K562 (cell line): ENCODE measurements at regions not wholly inside any gene's neighbourhood (a gene's known extent, or its start where the extent isn't known, plus 50 kb on each side); places are given as distances from the start of the nearest gene placed in this dataset.

Experiments
- BRCA1 ChIP-seq, 2 experiments: fragments of 450-650 bp in 1 of 2; sonication (generic) in 1 of 2; formaldehyde crosslinking in 1 of 2; IDR thresholded peaks; 2 replicates each; pipeline versions ENCODE4 v1.5.0 to v1.6.1; 2017 to 2020; ENCODE audit warnings: mild to moderate bottlenecking in 1 of 2, missing genetic modification reagents in 1 of 2
- CREB5 ChIP-seq: fragments of 250-450 bp; sonication (Bioruptor Pico); IDR thresholded peaks from 2 replicates; pipeline ENCODE4 v1.5.0; 2020; ENCODE audit warnings: mild to moderate bottlenecking
- HDAC6 ChIP-seq: IDR thresholded peaks from 2 replicates; pipeline ENCODE4 v1.6.1; 2012; ENCODE audit warnings: low read depth, mild to moderate bottlenecking, control low read depth, inconsistent platforms, low read length, moderate library complexity
- MAFK ChIP-seq: IDR thresholded peaks from 2 replicates; pipeline ENCODE4 v1.6.1; 2011; ENCODE audit warnings: low read length, improper control_type of control experiment
- MLX ChIP-seq, 2 experiments: fragments of 450-650 bp in 1 of 2; sonication (generic) in 1 of 2; formaldehyde crosslinking; conservative IDR thresholded peaks; 2 replicates each; pipeline versions ENCODE4 v1.4.0 to v1.8.1; 2020 to 2022; ENCODE audit warnings: mild to moderate bottlenecking in 1 of 2, missing genetic modification reagents in 1 of 2
- MTA1 ChIP-seq: fragments of 450-650 bp; IDR thresholded peaks from 2 replicates; pipeline ENCODE4 v1.6.1; 2017; ENCODE audit warnings: borderline replicate concordance
- POLR2AphosphoS2 ChIP-seq: IDR thresholded peaks from 2 replicates; pipeline ENCODE4 v1.6.1; 2012; ENCODE audit warnings: low read length, improper control_type of control experiment
- RBBP5 ChIP-seq: fragments of 200-600 bp; sonication (generic); IDR thresholded peaks from 2 replicates; pipeline ENCODE4 v1.6.1; 2012; ENCODE audit warnings: borderline replicate concordance, mild to moderate bottlenecking, low read length, control low read depth, inconsistent platforms; ENCODE audit not compliant: insufficient read depth, poor library complexity, severe bottlenecking
- YBX1 ChIP-seq: fragments of 450-650 bp; IDR thresholded peaks from 2 replicates; pipeline ENCODE4 v1.7.1; 2016; ENCODE audit warnings: mild to moderate bottlenecking

GRCh38 chr6:148247386-148248063 lies 95.1 kb upstream of the SASH1 start:
- TF ChIP-seq CREB5 (CRISPR knock-in tag) (no peak), HDAC6 (no peak), MTA1 (no peak), YBX1 (no peak), POLR2AphosphoS2 (no peak), RBBP5 (no peak), MAFK (no peak), MLX (CRISPR knock-in tag; conservative IDR thresholded peaks at IDR 0.05) (no peak), BRCA1 (IDR thresholded peaks at IDR 0.05) (no peak), BRCA1 (CRISPR knock-in tag; IDR thresholded peaks at IDR 0.05) (no peak)
